ENCODE measurements at regions not wholly inside any gene's neighbourhood (a gene's known extent, or its start where the extent isn't known, plus 50 kb on each side); places are given as distances from the start of the nearest gene placed in this dataset.

- no peaks in the 10 kb centered on the region for H3K36me3 ChIP-seq (ENCODE audit: control insufficient read depth, insufficient read depth, low read length)
- CTCF ChIA-PET, result no interaction called here
- intact Hi-C loops (cut with micrococcal nuclease; ENCODE audit: unreplicated experiment), result no loop called here
Observed at GRCh38 chr10:47247148-47248059, 52.6 kb upstream of the GDF10 start.

More at GRCh38 chr10:47247148-47248059, 52.6 kb upstream of the GDF10 start:
- H3K27me3 ChIP-seq (ENCODE audit: control insufficient read depth, insufficient read depth, low read length), result peaks cover 5% of the 10 kb centered on the region; the same call in 1 of the 2 replicates
- no peaks in the 10 kb centered on the region for H3K9me3 ChIP-seq (ENCODE audit: control insufficient read depth, insufficient read depth, low read depth, low read length)
- in situ Hi-C loops (cut with HindIII; ENCODE audit: low pct_unique_long_range_greater_than_20kb, low sequenced_read_pairs), result no loop called here
- no peak for TF ChIP-seq TCF7L2 (IDR thresholded peaks at IDR 0.05; ENCODE audit: low read depth, low read length)
- TF ChIP-seq CTCF (IDR thresholded peaks at IDR 0.05), result no peak
- TF ChIP-seq REST (IDR thresholded peaks at IDR 0.05; ENCODE audit: insufficient read depth in 1 of 2, low read depth in 2 of 2, low read length in 1 of 2), result no peak
- TF ChIP-seq POLR2AphosphoS5 (IDR thresholded peaks at IDR 0.05; ENCODE audit: low read depth, low read length), result no peak
- no peak for TF ChIP-seq SIN3A (IDR thresholded peaks at IDR 0.05; ENCODE audit: borderline replicate concordance, insufficient read depth, low read depth, low read length)
- no peak overlapping the region for H3K4me3 ChIP-seq (ENCODE audit: low read depth in 2 of 2, low read length in 2 of 2)
- no peaks in the 10 kb centered on the region for H3K4me1 ChIP-seq (ENCODE audit: control insufficient read depth, insufficient read depth, low read length)
- DNase-seq (ENCODE audit: low read depth, low spot score), result no peak
- no peak overlapping the region for H3K27ac ChIP-seq (ENCODE audit: low read length)
- no TSS peak for BruUV-seq (replicated peaks)
- no peak for ATAC-seq
- POLR2A ChIA-PET, result no interaction called here
